Left renal pelvis (tissue), 4 donors: ENCODE measurements at regions not wholly inside any gene's neighbourhood (a gene's known extent, or its start where the extent isn't known, plus 50 kb on each side); places are given as distances from the start of the nearest gene placed in this dataset.

Experiments
- DNase-seq, 4 donors: peaks; one replicate each; pipeline ENCODE4 v3.0.0-alpha.2; 2013; ENCODE audit warnings: low read depth in 4 of 4, low spot score in 3 of 4

DNA sequence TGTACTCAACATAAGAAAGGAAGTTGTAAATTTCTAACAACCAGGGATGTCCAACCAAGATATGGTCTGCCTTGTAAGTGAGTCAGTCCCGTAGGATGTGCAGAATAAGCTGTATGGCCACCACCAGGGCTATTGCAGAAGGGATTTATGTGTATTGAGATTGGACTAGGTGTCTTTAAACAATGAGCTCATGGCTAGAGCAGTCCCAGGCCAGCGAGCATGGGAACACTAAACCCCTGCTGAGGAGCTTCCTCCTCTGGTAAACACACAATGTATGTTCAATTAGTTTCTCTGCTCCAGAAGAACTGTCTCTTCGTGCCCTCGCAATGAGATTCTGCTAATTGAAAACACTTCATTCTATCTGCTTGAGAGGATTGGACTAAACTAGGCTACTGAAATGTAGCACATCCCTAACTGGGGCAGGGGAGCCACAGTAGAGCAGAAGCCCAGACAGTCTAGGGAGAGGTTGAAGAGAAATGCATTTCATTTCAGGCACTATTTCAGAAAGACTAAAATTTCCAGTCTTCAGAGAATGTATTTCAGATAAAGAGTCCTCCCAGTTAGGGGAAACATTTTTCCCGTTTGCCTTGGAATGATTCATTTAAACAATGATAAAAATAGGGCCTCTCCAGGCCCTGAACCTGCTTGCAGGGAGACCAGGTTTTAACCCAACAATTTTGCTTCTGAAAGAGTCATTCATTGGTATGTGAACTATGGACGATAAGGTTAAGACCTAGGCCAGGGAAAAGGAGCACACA is 154.7 kb downstream of the FAM114A2 start:
- no peak for DNase-seq

DNA sequence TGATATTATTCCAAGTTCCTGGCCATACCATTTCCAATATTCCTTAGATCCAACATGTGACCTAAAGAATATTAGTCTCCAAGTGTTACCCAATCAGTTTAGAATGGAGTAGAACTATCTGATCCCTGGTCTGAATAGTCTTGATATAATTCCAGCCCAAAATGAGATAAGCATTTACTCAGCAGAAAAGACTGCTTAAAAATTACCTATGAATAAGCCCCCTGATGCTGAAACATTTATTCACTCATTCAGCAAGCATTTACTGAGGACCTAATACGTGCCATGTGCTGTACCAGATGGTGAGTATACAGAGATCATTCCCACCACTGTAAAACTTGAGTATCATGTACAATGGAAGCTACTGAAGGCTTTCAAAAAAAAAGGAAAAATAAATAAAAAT is 157.0 kb downstream of the FAM114A2 start:
- no peak for DNase-seq

- DNase-seq: no peak
These were observed 158.6 kb downstream of the FAM114A2 start for GRCh38 chr5:153880106-153880505.

GRCh38 chr5:153879596-153879995 is 159.1 kb downstream of the FAM114A2 start:
- DNase-seq: no peak

DNA sequence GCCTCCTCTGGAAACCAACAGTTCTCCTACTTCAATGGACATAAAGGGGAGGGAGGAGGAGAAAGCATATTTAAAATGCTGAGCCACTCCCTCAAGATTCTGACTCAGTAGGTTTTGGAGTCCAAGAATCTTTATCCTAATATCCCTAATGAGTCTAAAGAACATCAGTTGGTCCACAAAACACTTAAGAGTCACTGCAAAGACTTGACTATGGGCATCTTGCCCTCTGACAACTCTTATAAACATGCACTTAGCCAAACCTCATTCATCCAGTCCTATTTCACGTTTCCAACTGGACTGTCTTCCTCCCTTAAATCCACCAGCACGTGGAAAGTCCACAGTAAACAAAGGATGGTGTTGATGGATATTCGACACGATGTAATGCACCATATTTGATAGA is 172.5 kb downstream of the FAM114A2 start:
- no peak for DNase-seq

GRCh38 chr5:153865016-153865415 is 173.7 kb downstream of the FAM114A2 start:
- peak in 2 of 4 donors; percentile 8 to 47 for DNase-seq

- no peak for DNase-seq
These were observed 174.8 kb downstream of the FAM114A2 start for GRCh38 chr5:153863951-153864350.
